ENCODE measurements at regions not wholly inside any gene's neighbourhood (a gene's known extent, or its start where the extent isn't known, plus 50 kb on each side); places are given as distances from the start of the nearest gene placed in this dataset.

DNA sequence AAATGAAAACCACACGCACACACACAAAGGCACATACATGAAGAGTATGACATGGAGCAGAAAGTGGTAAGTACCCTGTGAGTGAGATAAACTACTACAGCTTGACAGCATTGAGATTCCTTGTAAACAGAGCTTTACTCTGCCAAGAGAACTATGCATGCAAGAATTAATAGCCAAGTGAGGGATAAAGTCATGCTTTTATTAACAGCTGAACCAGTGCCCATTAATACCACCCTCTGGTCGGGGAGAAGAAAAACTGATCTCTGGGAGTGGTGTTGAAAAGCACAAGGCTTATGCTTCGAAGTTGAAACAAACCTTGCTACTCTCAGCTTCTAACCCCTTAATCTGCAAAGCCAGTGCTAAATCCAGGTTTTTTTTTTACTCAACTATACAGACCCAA, 95.9 kb upstream of the C1QTNF7 start:
- TF ChIP-seq, protein P1, sequence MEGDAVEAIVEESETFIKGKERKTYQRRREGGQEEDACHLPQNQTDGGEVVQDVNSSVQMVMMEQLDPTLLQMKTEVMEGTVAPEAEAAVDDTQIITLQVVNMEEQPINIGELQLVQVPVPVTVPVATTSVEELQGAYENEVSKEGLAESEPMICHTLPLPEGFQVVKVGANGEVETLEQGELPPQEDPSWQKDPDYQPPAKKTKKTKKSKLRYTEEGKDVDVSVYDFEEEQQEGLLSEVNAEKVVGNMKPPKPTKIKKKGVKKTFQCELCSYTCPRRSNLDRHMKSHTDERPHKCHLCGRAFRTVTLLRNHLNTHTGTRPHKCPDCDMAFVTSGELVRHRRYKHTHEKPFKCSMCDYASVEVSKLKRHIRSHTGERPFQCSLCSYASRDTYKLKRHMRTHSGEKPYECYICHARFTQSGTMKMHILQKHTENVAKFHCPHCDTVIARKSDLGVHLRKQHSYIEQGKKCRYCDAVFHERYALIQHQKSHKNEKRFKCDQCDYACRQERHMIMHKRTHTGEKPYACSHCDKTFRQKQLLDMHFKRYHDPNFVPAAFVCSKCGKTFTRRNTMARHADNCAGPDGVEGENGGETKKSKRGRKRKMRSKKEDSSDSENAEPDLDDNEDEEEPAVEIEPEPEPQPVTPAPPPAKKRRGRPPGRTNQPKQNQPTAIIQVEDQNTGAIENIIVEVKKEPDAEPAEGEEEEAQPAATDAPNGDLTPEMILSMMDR (conservative IDR thresholded peaks at IDR 0.05; ENCODE audit: low read depth in 2 of 2), result no peak
- TF ChIP-seq EZH2 (IDR thresholded peaks at IDR 0.05; ENCODE audit: low read depth, unreplicated experiment) (no peak), POLR2AphosphoS5 (IDR thresholded peaks at IDR 0.05; ENCODE audit: low read depth) (no peak)
- TF ChIP-seq, protein P2, sequence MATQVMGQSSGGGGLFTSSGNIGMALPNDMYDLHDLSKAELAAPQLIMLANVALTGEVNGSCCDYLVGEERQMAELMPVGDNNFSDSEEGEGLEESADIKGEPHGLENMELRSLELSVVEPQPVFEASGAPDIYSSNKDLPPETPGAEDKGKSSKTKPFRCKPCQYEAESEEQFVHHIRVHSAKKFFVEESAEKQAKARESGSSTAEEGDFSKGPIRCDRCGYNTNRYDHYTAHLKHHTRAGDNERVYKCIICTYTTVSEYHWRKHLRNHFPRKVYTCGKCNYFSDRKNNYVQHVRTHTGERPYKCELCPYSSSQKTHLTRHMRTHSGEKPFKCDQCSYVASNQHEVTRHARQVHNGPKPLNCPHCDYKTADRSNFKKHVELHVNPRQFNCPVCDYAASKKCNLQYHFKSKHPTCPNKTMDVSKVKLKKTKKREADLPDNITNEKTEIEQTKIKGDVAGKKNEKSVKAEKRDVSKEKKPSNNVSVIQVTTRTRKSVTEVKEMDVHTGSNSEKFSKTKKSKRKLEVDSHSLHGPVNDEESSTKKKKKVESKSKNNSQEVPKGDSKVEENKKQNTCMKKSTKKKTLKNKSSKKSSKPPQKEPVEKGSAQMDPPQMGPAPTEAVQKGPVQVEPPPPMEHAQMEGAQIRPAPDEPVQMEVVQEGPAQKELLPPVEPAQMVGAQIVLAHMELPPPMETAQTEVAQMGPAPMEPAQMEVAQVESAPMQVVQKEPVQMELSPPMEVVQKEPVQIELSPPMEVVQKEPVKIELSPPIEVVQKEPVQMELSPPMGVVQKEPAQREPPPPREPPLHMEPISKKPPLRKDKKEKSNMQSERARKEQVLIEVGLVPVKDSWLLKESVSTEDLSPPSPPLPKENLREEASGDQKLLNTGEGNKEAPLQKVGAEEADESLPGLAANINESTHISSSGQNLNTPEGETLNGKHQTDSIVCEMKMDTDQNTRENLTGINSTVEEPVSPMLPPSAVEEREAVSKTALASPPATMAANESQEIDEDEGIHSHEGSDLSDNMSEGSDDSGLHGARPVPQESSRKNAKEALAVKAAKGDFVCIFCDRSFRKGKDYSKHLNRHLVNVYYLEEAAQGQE (IDR thresholded peaks at IDR 0.05; ENCODE audit: unreplicated experiment), result no peak
- TF ChIP-seq, protein P3, sequence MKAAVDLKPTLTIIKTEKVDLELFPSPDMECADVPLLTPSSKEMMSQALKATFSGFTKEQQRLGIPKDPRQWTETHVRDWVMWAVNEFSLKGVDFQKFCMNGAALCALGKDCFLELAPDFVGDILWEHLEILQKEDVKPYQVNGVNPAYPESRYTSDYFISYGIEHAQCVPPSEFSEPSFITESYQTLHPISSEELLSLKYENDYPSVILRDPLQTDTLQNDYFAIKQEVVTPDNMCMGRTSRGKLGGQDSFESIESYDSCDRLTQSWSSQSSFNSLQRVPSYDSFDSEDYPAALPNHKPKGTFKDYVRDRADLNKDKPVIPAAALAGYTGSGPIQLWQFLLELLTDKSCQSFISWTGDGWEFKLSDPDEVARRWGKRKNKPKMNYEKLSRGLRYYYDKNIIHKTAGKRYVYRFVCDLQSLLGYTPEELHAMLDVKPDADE (IDR thresholded peaks at IDR 0.05), result no peak
